GM18870 (cell line): ENCODE measurements at regions not wholly inside any gene's neighbourhood (a gene's known extent, or its start where the extent isn't known, plus 50 kb on each side); places are given as distances from the start of the nearest gene placed in this dataset.

Experiments
- ATAC-seq: cut with Tn5 transposase; IDR thresholded peaks from one replicate; pipeline ENCODE4 v1.9.1; 2021; ENCODE audit warnings: moderate library complexity; ENCODE audit not compliant: unreplicated experiment

DNA sequence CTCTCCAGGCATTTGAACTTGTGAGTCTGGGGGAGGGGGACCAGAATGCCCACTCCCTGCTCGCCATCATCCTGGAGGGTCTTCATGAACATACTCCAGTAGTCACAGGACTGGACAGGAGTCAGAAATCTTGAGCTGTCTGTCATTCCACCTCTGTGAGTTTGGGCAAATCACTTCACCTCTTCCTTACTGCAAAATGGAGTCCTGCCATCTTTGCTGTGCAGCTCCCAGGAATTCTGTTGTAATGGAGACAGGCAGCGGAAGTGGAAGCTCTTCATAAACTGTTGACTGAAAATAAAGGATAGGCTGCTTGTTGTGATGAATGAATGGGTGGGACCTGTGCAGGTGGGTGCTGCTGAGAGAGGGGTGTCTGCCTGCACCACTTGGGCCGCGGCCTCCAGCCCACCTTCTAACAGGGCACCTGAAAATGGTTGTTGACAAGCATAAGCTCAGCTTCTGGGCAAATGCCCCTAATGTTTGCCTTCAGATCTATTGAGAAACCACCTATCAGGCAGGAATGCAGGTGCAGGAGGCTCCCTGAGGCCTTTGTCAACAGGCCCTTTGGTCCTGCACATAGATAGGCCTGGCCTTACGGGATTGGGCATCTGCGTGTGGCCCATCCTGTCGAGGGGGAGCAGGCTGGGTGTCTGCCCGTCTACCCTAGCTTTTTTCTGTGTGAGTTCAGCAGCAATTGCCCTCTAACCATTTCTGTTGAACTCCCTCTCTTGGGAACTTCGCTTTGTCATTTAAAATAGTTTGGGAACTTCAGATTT, 321.0 kb downstream of the RPS6KC1 start:
- no peak for ATAC-seq

DNA sequence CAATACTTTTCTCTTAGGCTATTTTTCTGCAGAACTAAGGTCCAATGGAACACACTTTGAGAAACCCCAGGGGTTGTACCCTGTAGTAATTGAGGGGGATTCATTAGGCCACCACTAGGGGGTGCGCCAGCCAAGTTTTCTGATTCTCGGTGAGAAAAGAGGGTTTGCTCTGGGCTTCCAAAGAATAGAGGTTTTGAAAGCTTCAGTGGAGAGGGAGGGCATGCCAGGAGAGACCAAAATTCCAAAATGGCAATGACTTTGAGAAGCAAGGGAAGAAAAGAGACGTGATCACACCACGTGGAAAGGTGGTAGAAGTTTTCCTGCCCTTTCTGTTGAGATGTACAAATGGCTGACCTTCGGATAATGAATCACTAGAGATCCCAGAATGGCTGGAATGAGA, 323.3 kb downstream of the RPS6KC1 start:
- peak; percentile 89 for ATAC-seq

DNA sequence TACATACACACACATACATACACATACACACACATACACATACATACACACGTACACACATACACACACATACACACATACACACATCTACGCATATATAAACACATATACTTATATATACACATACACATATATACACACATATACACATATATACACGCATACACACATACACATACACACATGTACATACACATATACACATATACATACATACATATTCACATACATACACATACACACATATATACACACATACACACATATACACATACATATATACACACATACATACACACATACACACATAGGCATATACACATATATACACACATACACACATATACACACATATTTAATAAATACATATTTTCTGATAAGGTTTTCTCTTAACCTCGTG, 324.0 kb downstream of the RPS6KC1 start:
- ATAC-seq, result no peak

GRCh38 chr1:213376862-213377372, 325.9 kb downstream of the RPS6KC1 start:
- ATAC-seq, result no peak

DNA sequence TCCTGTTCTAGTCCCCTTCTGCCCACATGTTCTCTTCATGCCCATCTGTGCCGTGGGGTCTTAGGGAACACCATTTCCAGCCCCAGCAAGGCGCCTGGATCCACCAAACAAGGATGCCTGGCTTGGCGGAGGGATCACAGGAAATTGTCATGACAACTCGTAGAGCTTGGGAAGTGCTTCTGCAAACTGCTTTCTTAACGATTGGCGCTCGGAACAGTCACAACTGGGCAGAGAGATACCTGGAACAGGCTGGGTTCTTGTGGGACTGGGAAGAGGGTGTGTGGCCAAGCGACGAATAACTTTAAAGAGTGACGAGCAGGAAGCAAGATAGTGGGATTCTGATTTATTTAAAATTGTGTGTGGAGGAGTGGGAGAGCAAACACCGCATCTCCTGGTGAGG, 329.8 kb downstream of the RPS6KC1 start:
- no peak for ATAC-seq

- no peak for ATAC-seq
Observed at GRCh38 chr1:213381572-213382084, 330.6 kb downstream of the RPS6KC1 start.

GRCh38 chr1:213383465-213383864, 332.4 kb downstream of the RPS6KC1 start:
- ATAC-seq, result no peak

GRCh38 chr1:213385201-213385600, 334.2 kb downstream of the RPS6KC1 start:
- no peak for ATAC-seq

GRCh38 chr1:213385806-213386324, 334.8 kb downstream of the RPS6KC1 start:
- ATAC-seq, result no peak

- ATAC-seq, result no peak
Observed at GRCh38 chr1:213387380-213388015, 336.5 kb downstream of the RPS6KC1 start.

DNA sequence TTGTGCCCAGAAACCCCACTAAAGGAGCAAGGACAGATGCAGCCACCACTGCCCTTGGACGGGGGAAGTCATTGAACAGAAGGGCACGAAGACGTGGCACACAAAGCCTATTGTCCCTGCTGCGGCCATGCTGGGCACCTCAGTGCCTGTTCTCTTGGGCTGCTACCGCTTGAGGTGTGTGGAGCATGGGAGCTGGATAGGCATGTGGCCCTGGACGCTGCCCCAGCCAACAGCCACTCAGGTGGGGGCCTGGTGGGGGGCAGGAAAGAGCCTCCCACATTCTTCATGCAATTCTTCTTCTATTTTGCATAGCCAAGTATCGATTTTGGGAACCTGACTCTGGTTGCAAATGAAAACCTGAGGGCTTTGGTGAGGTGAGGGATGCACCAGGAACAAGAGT, 337.2 kb downstream of the RPS6KC1 start:
- no peak for ATAC-seq

DNA sequence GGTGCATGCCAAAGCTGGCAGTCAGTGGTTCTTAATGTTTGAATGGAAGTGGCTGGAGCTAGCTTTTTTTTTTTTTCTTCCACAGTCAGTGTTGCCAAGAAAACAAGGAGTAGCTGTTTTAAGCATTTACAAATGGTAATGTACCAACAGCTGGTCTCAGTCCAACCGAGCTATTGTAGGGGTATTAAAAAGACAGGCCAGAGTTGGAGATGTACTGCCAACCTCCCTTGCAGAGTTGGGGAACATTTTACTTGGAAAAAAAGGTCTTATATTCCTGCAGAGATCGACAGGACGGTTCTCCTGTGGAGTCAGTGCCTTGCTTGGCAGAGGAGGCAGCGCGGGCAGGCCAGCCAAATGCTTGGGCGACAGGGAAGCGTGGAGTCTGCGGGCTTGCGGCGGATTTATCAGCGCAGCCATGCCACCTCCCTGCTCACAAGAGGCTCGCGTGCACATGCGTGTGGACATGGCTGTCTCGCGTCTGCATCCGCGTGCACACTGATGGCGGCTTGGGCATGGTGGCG, 338.1 kb downstream of the RPS6KC1 start:
- ATAC-seq, result no peak

GRCh38 chr1:213391445-213391844, 340.4 kb downstream of the RPS6KC1 start:
- no peak for ATAC-seq

- no peak for ATAC-seq
Observed at GRCh38 chr1:213393860-213394259, 342.8 kb downstream of the RPS6KC1 start.

- no peak for ATAC-seq
Observed at GRCh38 chr1:213394837-213395236, 343.8 kb downstream of the RPS6KC1 start.

DNA sequence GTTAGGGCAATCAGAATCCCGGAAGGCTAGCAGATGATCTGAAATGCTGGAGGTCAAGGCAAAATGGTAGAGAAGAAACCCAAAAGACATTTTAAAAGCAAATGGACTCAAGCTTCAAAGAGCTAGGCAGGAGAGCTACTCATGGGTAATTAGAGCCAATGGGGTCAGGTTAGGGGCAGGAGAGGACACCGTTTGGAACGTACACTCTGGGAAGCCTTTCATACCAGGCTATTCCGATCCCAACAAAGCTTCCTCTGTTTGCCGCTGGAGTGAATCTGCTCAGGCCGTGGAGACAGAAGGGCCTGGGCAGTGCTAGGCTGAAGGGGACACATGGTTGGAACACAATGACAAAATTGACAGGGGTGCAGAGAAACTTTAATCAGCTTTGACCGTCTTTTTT, 346.6 kb downstream of the RPS6KC1 start:
- ATAC-seq, result no peak

DNA sequence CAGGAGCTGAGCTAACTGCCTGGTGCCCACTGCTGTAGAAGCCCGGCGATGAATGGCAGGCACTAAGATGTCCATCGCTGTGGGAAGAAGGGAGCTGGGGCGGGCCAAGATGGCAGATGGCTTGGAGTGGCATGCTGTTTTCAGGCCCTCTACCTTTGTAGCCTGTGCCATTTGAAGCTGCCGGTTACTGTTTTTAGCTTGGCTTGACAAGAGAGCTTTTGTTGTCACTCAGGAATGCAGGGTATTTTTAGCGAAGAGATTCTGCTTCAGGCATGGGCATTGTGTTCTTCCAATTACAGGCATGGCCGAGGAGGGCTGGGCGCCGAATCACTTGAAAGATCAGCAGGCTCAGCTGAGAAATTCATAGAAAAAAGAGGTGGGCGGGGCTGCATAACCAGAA, 348.7 kb downstream of the RPS6KC1 start:
- no peak for ATAC-seq

DNA sequence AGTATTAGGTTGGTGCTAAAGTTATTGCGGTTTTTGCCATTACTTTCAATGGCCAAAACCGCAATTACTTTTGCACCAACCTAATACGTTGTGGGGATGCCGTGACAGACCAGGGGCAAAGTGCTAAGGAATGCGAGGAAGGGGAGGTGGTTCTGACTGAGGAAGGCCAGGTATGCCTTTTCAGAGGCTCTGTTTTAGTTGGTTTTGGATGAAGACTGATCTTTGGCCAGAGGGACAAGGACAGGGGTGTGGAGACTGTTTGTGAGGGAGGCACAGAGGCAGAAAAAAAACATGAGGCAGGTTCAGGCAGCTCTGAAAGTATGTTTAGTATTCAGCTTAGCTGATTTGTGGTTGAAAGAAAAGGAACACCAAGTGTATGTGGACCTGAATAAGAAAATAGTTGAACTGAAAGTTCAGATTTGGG, 358.2 kb downstream of the RPS6KC1 start:
- no peak for ATAC-seq

DNA sequence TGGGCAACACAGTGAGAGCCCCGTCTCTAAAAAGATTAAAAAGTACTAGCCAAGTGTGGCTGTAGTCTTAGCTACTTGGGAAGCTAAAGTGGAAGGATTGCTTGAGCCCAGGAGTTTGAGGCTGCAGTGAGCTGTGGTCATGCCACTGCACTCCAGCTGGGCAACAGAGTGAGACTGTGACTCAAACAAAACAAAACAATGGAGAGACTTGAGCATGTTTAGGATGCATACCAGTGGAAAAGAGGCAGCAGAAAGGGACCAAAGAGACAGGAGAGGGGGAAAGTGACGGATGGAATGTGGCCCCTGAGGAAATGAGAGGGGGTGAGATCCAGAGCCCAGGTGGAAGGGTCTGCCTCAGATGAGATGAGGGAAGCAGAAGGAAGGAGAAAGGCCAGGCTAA, 358.9 kb downstream of the RPS6KC1 start:
- no peak for ATAC-seq

DNA sequence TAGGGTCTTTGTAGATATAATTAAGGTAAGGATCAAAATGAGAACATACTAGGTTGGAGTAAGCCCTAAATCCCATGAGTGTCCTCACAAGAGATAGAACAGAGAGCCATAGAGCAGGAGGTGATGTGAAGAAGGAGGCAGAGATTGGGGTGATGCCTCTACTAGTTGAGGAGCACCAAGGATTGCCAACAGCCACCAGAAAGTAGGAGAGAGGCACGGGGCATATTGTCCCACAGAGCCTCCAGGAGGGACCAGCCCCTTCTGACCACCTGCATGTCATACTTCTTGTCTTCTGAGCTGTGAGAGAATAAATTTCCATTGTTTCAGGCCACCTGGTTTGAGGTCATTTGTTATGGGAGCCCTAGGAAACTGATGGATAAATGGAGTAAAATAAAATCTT, 363.3 kb downstream of the RPS6KC1 start:
- ATAC-seq, result no peak

- ATAC-seq, result no peak
Observed at GRCh38 chr1:213414911-213415310, 363.9 kb downstream of the RPS6KC1 start.
